GM12878 (cell line): ENCODE measurements at regions not wholly inside any gene's neighbourhood (a gene's known extent, or its start where the extent isn't known, plus 50 kb on each side); places are given as distances from the start of the nearest gene placed in this dataset.

ENCODE experiments used
- ATAC-seq: fragments of 200-7000 bp; cut with Tn5 transposase; 3 replicates; pipeline ENCODE4 v1.9.1; 2020; ENCODE audit warnings: mild to moderate bottlenecking, moderate library complexity
- BruUV-seq: library from RNA; stranded (reverse); fragments of 400-500 nt; replicated peaks from 2 replicates; lab custom pipeline; 2021; lab: Mats Ljungman, UMichigan
- CTCF ChIA-PET: fragments of 300-600 bp; sonication (Branson Sonifier 250); formaldehyde crosslinking; extraction: SDS; loops from one replicate; lab custom pipeline; 2021; ENCODE audit warnings: inconsistent platforms; lab: Yijun Ruan, JAX
- POLR2A ChIA-PET: fragments of 350-600 bp; formaldehyde crosslinking; extraction: SDS; loops from one replicate; lab custom pipeline; 2021; ENCODE audit warnings: inconsistent platforms; lab: Charles Lee
- RAD21 ChIA-PET: fragments of 300-600 bp; sonication (Branson Sonifier 250); formaldehyde crosslinking; loops from one replicate; lab custom pipeline; 2023; ENCODE audit warnings: antibody characterized with exemption; ENCODE audit not compliant: unreplicated experiment; lab: Charles Lee
- SMC1A ChIA-PET: fragments of 300-600 bp; sonication (Branson Sonifier 250); formaldehyde crosslinking; loops from one replicate; lab custom pipeline; 2023; ENCODE audit not compliant: unreplicated experiment, uncharacterized antibody; lab: Charles Lee
- DNase-seq: peaks from one replicate; pipeline ENCODE4 v3.0.0-alpha.2; 2011; ENCODE audit warnings: low read depth, low spot score
- FAIRE-seq: peaks from 3 replicates; lab custom pipeline; 2011; peaks lifted over from hg19 to GRCh38; lab: Jason Lieb, UNC
- H2AFZ ChIP-seq: 2 replicates; pipeline ENCODE4 v1.6.0; 2011; ENCODE audit warnings: low read depth, low read length, control low read depth; ENCODE audit not compliant: control insufficient read depth
- H3K27ac ChIP-seq: 2 replicates; pipeline ENCODE4 v1.5.1; 2011; ENCODE audit warnings: control low read depth; ENCODE audit not compliant: control insufficient read depth, insufficient read depth
- H3K27me3 ChIP-seq, 2 experiments: replicated peaks in 1 of 2; 2 replicates each; pipeline versions ENCODE4 v1.6.0 to v1.6.1; 2011; ENCODE audit warnings: low read length in 1 of 2; ENCODE audit not compliant: control insufficient read depth in 2 of 2, insufficient read depth in 2 of 2
- H3K36me3 ChIP-seq, 2 experiments: 2 replicates each; pipeline ENCODE4 v1.5.1; 2011; ENCODE audit warnings: low read length in 1 of 2; ENCODE audit not compliant: control insufficient read depth in 2 of 2, insufficient read depth in 2 of 2
- H3K4me1 ChIP-seq: 2 replicates; pipeline ENCODE4 v1.6.1; 2011; ENCODE audit warnings: mild to moderate bottlenecking, low read length, moderate library complexity, mixed read lengths; ENCODE audit not compliant: control insufficient read depth, insufficient read depth
- H3K4me2 ChIP-seq: 2 replicates; pipeline ENCODE4 v1.6.0; 2011; ENCODE audit warnings: control low read depth; ENCODE audit not compliant: control insufficient read depth, insufficient read depth
- H3K4me3 ChIP-seq: fragments of 200-600 bp; sonication (generic); 2 replicates; pipeline ENCODE4 v1.5.1; 2016
- H3K79me2 ChIP-seq: 2 replicates; pipeline ENCODE4 v1.6.0; 2011; ENCODE audit warnings: low read length; ENCODE audit not compliant: control insufficient read depth, insufficient read depth
- H3K9ac ChIP-seq: 2 replicates; pipeline ENCODE4 v1.8.0; 2011; ENCODE audit warnings: low read length, control low read depth, mixed read lengths; ENCODE audit not compliant: control insufficient read depth, insufficient read depth
- H3K9me3 ChIP-seq: replicated peaks from 3 replicates; pipeline ENCODE4 v1.5.1; 2011; ENCODE audit warnings: mild to moderate bottlenecking, low read length; ENCODE audit not compliant: control insufficient read depth, insufficient read depth
- H4K20me1 ChIP-seq: 2 replicates; pipeline ENCODE4 v1.6.0; 2011; ENCODE audit not compliant: control insufficient read depth, insufficient read depth
- ATF7 ChIP-seq: fragments of 450-650 bp; IDR thresholded peaks from 2 replicates; pipeline ENCODE4 v1.6.1; 2016; ENCODE audit warnings: low read depth, mild to moderate bottlenecking
- BCL11A ChIP-seq: IDR thresholded peaks from 2 replicates; pipeline ENCODE4 v1.6.1; 2011; ENCODE audit warnings: low read depth, low read length
- BHLHE40 ChIP-seq, 2 experiments: fragments of 450-650 bp in 1 of 2; IDR thresholded peaks; 2 replicates each; pipeline ENCODE4 v1.6.1; 2011 to 2017; ENCODE audit warnings: low read depth in 2 of 2, borderline replicate concordance in 1 of 2, improper control_type of control experiment in 1 of 2, low read length in 1 of 2, mild to moderate bottlenecking in 1 of 2
- DPF2 ChIP-seq: fragments of 450-650 bp; IDR thresholded peaks from 2 replicates; pipeline ENCODE4 v1.6.1; 2017; ENCODE audit warnings: mild to moderate bottlenecking
- EP300 ChIP-seq, 2 experiments: fragments of 150-350 bp in 1 of 2; IDR thresholded peaks; 2 replicates each; pipeline ENCODE4 v1.6.1; 2011 to 2012; ENCODE audit warnings: low read depth in 2 of 2, low read length in 2 of 2, borderline replicate concordance in 1 of 2, improper control_type of control experiment in 1 of 2, inconsistent platforms in 1 of 2; ENCODE audit not compliant: control insufficient read depth in 1 of 2
- MTA2 ChIP-seq: fragments of 450-650 bp; IDR thresholded peaks from 2 replicates; pipeline ENCODE4 v1.6.1; 2016; ENCODE audit warnings: low read depth, mild to moderate bottlenecking, moderate library complexity
- NFXL1 ChIP-seq: fragments of 450-650 bp; IDR thresholded peaks from 2 replicates; pipeline ENCODE4 v1.6.1; 2017; ENCODE audit warnings: antibody characterized with exemption, mild to moderate bottlenecking, borderline replicate concordance
- NR2F1 ChIP-seq: fragments of 450-650 bp; conservative IDR thresholded peaks from 2 replicates; pipeline ENCODE4 v1.6.1; 2017; ENCODE audit warnings: mild to moderate bottlenecking
- PBX3 ChIP-seq: IDR thresholded peaks from 2 replicates; pipeline ENCODE4 v1.6.1; 2011; ENCODE audit warnings: mild to moderate bottlenecking, low read depth, low read length, moderate library complexity; ENCODE audit not compliant: insufficient replicate concordance
- SMAD5 ChIP-seq: IDR thresholded peaks from 2 replicates; pipeline ENCODE4 v1.6.1; 2016; ENCODE audit warnings: antibody characterized with exemption, low read depth
- WGBS: methylation state at CpG from one replicate; pipeline ENCODE4 v1.1.6; 2016; ENCODE audit warnings: low lambda C conversion rate; ENCODE audit not compliant: insufficient replicate concordance, insufficient coverage; ENCODE audit errors: missing lambda C conversion rate; 5-methylcytosine and 5-hydroxymethylcytosine counted together
- in situ Hi-C: fragments of 300-500 bp; cut with MboI; formaldehyde crosslinking; loops from 9 replicates; pipeline ENCODE4 v1.14.3; 2018; ENCODE audit warnings: mixed read lengths
- intact Hi-C: fragments of 100-400 bp; cut with micrococcal nuclease; formaldehyde crosslinking; loops from one replicate; pipeline ENCODE4 v1.14.2; 2022; ENCODE audit not compliant: unreplicated experiment
- TF ChIP-seq, protein P1 (sequence below): fragments of 450-650 bp; IDR thresholded peaks from 2 replicates; pipeline ENCODE4 v1.6.1; 2017; ENCODE audit warnings: low read depth, mild to moderate bottlenecking, moderate library complexity
- TF ChIP-seq, protein P2 (sequence below): fragments of 450-650 bp; IDR thresholded peaks from 2 replicates; pipeline ENCODE4 v1.6.1; 2016; ENCODE audit warnings: mild to moderate bottlenecking
- TF ChIP-seq, protein P3 (sequence below), 3 experiments: IDR thresholded peaks in 2 of 3; conservative IDR thresholded peaks in 1 of 3; 2 replicates each; pipeline ENCODE4 v1.5.1; 2011; ENCODE audit warnings: low read depth in 3 of 3, low read length in 3 of 3, mild to moderate bottlenecking in 3 of 3, control low read depth in 2 of 3, moderate library complexity in 2 of 3, inconsistent platforms in 1 of 3, mixed read lengths in 1 of 3; ENCODE audit not compliant: control insufficient read depth in 2 of 3, insufficient read depth in 1 of 3; ENCODE audit errors: extremely low read depth in 1 of 3

DNA sequence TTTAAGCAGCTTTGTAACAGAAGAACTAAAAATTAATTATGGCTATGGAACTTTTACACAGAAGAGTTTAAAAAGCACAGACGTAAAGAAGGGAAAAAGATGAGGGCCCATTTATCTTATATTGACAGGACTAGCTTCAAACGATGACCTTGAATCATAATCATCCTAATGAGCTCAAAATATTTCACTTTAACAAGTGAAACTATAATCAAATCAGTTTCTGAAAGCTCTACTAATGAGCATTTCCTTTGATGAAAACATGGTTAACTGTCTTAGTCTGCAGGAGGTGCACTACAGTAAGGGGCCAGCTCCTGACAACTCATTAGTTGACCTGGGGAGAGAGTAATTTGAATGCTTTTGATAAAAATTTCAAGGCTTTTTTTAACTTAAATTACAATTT lies 228.0 kb upstream of the DEFB112 start:
- ATAC-seq, result peak; percentile 88
- BruUV-seq, result no TSS peak

More for the DNA sequence above, 228.0 kb upstream of the DEFB112 start:
- no peak overlapping the region for H3K9ac ChIP-seq
- H3K27me3 ChIP-seq, result no peaks in the 10 kb centered on the region
- H3K4me1 ChIP-seq, result no peaks in the 10 kb centered on the region
- ChIA-PET RAD21 (interaction anchor here (0.8 to 2.4 kb wide), 2 partner anchors 16 to 322 kb away, joined by 3 to 11 read pairs; no protein-coding TSS in a partner anchor), CTCF (interaction anchor here (0.7 to 1.9 kb wide), 5 partner anchors 10 to 613 kb away, joined by 3 to 7 read pairs (median 5); no protein-coding TSS in a partner anchor), POLR2A (no interaction called here), SMC1A (interaction anchor here (0.7 to 2.1 kb wide), 9 partner anchors 9 to 138 kb away, joined by 3 to 9 read pairs (median 4); no protein-coding TSS in a partner anchor)
- no peak overlapping the region for H3K4me3 ChIP-seq
- H3K4me2 ChIP-seq, result no peak overlapping the region
- in situ Hi-C loops (no loop called here), intact Hi-C loops (no loop called here)
- no peak overlapping the region for H3K27ac ChIP-seq
- peak; percentile 98 for TF ChIP-seq MTA2
- TF ChIP-seq BCL11A, result 0 out of 2 replicates have a peak, but pooled peaks have one; percentile 39
- peak; percentile 13 to 16; a peak in 1 of 4 replicates for TF ChIP-seq BHLHE40 (IDR thresholded peaks at IDR 0.05; ENCODE audit: borderline replicate concordance in 1 of 2, low read depth in 2 of 2, low read length in 1 of 2)
- TF ChIP-seq, protein P1, sequence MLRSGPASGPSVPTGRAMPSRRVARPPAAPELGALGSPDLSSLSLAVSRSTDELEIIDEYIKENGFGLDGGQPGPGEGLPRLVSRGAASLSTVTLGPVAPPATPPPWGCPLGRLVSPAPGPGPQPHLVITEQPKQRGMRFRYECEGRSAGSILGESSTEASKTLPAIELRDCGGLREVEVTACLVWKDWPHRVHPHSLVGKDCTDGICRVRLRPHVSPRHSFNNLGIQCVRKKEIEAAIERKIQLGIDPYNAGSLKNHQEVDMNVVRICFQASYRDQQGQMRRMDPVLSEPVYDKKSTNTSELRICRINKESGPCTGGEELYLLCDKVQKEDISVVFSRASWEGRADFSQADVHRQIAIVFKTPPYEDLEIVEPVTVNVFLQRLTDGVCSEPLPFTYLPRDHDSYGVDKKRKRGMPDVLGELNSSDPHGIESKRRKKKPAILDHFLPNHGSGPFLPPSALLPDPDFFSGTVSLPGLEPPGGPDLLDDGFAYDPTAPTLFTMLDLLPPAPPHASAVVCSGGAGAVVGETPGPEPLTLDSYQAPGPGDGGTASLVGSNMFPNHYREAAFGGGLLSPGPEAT, result no peak
- peak; percentile 62; the same call in 1 of the 2 replicates for TF ChIP-seq ATF7
- TF ChIP-seq DPF2, result 0 out of 2 replicates have a peak, but pooled peaks have one; percentile 26
- TF ChIP-seq, protein P2, sequence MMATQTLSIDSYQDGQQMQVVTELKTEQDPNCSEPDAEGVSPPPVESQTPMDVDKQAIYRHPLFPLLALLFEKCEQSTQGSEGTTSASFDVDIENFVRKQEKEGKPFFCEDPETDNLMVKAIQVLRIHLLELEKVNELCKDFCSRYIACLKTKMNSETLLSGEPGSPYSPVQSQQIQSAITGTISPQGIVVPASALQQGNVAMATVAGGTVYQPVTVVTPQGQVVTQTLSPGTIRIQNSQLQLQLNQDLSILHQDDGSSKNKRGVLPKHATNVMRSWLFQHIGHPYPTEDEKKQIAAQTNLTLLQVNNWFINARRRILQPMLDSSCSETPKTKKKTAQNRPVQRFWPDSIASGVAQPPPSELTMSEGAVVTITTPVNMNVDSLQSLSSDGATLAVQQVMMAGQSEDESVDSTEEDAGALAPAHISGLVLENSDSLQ, result peak; percentile 78
- peak in 1 of 2 experiments; percentile 31; a peak in 1 of 4 replicates for TF ChIP-seq EP300 (IDR thresholded peaks at IDR 0.05; ENCODE audit: borderline replicate concordance in 1 of 2, control insufficient read depth in 1 of 2, low read depth in 2 of 2, low read length in 2 of 2)
- no peak for TF ChIP-seq NFXL1
- TF ChIP-seq NR2F1, result peak; percentile 36; the same call in 1 of the 2 replicates
- TF ChIP-seq, protein P3, sequence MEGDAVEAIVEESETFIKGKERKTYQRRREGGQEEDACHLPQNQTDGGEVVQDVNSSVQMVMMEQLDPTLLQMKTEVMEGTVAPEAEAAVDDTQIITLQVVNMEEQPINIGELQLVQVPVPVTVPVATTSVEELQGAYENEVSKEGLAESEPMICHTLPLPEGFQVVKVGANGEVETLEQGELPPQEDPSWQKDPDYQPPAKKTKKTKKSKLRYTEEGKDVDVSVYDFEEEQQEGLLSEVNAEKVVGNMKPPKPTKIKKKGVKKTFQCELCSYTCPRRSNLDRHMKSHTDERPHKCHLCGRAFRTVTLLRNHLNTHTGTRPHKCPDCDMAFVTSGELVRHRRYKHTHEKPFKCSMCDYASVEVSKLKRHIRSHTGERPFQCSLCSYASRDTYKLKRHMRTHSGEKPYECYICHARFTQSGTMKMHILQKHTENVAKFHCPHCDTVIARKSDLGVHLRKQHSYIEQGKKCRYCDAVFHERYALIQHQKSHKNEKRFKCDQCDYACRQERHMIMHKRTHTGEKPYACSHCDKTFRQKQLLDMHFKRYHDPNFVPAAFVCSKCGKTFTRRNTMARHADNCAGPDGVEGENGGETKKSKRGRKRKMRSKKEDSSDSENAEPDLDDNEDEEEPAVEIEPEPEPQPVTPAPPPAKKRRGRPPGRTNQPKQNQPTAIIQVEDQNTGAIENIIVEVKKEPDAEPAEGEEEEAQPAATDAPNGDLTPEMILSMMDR (IDR thresholded peaks at IDR 0.05 in 2 of 3, conservative IDR thresholded peaks at IDR 0.05 in 1 of 3; ENCODE audit: control insufficient read depth in 2 of 3, extremely low read depth in 1 of 3, insufficient read depth in 1 of 3, low read depth in 3 of 3, low read length in 3 of 3), result peak in 1 of 3 experiments; percentile 17; a peak in 1 of 6 replicates
- TF ChIP-seq PBX3, result peak; percentile 50
- no peak for TF ChIP-seq SMAD5
- H3K9me3 ChIP-seq, result no peaks in the 10 kb centered on the region
- no peak overlapping the region for H2AFZ ChIP-seq
- WGBS, result 18% methylated on average over 2 of the region's 2 CpGs
- no peaks in the 10 kb centered on the region for H4K20me1 ChIP-seq
- no peak for DNase-seq
- H3K36me3 ChIP-seq, result no peaks in the 10 kb centered on the region
- no peaks in the 10 kb centered on the region for H3K79me2 ChIP-seq
- no peak for FAIRE-seq
